AG10803 (cell line): ENCODE measurements at regions not wholly inside any gene's neighbourhood (a gene's known extent, or its start where the extent isn't known, plus 50 kb on each side); places are given as distances from the start of the nearest gene placed in this dataset.

Experiments used
- DNase-seq: peaks from one replicate; pipeline ENCODE4 v3.0.0; 2010; ENCODE audit warnings: low read depth
- H3K4me3 ChIP-seq: 2 replicates; pipeline ENCODE4 v1.5.1; 2011; ENCODE audit warnings: mild to moderate bottlenecking, low read length, control low read depth
- TF ChIP-seq, protein P1 (sequence below): conservative IDR thresholded peaks from 2 replicates; pipeline ENCODE4 v1.5.1; 2011; ENCODE audit warnings: mild to moderate bottlenecking, low read length, control low read depth, inconsistent platforms

DNA sequence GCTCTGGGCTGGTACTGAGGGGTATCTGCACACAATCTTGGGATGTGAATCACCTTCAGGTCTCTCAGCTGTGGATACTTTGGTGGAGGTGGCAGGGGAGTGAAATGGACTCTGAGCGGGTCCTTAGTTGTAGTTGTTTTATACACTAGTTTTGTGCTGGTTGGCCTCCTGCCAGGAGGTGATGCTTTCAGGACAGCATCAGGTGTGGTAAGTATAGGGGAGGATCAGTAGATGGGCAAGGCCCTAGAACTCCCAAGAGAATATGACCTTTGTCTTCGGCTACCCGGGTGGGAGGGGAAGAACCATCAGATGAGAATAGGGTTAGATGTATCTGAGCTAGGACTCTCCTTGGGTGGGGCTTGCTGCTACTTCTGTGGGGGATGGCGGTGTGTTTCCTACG lies 2284.3 kb upstream of the PCDH20 start:
- TF ChIP-seq, protein P1, sequence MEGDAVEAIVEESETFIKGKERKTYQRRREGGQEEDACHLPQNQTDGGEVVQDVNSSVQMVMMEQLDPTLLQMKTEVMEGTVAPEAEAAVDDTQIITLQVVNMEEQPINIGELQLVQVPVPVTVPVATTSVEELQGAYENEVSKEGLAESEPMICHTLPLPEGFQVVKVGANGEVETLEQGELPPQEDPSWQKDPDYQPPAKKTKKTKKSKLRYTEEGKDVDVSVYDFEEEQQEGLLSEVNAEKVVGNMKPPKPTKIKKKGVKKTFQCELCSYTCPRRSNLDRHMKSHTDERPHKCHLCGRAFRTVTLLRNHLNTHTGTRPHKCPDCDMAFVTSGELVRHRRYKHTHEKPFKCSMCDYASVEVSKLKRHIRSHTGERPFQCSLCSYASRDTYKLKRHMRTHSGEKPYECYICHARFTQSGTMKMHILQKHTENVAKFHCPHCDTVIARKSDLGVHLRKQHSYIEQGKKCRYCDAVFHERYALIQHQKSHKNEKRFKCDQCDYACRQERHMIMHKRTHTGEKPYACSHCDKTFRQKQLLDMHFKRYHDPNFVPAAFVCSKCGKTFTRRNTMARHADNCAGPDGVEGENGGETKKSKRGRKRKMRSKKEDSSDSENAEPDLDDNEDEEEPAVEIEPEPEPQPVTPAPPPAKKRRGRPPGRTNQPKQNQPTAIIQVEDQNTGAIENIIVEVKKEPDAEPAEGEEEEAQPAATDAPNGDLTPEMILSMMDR, result no peak

DNA sequence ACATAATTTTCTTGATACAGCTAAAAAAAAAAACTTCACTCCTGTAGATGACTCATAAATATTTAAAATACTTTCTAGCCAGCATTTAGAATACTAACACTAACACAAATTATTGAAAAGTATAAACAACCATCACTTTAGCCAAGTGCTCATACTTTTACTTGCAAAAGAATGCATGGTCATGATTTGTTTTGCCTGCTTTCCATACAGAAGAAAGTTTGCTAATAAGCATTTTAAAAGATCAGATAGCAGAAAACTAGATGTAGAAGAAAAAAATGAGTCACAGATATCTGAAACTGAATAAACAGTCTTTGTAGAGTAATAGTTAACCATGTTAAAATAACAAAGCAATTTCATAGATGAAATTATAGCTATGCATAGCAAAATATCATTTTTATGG lies 2280.4 kb upstream of the PCDH20 start:
- TF ChIP-seq, protein P1, result no peak
- H3K4me3 ChIP-seq, result no peak overlapping the region
- no peak for DNase-seq

More for the DNA sequence above, 2284.3 kb upstream of the PCDH20 start:
- no peak overlapping the region for H3K4me3 ChIP-seq
- no peak for DNase-seq

DNA sequence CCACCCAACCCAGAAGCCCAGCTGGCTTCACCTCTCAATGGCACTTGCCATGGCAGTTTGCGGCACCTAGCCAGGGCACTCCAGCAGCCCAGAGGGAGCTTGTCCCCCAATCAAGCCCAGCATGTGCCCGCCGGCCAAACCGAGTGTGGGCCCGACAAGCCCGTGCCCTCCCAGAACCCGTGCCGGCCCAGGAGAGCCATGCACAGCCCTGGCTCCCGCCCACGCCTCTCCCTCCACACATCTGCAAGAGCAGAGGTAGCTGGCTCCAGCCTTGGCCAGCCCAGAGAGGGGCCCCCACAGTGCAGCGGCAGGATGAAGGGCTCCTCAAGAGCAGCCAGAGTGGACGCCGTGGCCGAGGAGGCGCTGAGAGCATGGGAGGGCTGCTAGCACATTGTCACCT lies 2278.0 kb upstream of the PCDH20 start:
- DNase-seq, result no peak
- TF ChIP-seq, protein P1, result no peak
- H3K4me3 ChIP-seq, result no peak overlapping the region

DNA sequence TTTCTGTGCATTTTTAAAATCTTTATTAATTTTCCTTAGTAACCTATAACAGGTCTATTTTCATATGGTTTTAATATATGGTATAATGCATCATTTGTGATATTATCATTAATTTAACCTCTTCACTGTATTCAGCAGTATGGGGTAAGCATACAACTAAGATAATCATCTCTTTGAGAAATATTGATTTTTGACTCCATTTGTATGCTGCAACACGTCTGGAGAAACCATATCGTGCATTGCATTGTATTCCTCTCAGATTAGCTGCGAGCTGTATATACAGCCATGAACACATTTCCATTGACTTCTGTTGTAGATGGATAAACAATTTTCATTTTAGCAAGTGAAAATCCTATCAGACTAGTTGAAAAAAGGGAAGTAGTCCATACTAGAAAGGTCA lies 2275.8 kb upstream of the PCDH20 start:
- TF ChIP-seq, protein P1, result no peak
- no peak overlapping the region for H3K4me3 ChIP-seq

DNA sequence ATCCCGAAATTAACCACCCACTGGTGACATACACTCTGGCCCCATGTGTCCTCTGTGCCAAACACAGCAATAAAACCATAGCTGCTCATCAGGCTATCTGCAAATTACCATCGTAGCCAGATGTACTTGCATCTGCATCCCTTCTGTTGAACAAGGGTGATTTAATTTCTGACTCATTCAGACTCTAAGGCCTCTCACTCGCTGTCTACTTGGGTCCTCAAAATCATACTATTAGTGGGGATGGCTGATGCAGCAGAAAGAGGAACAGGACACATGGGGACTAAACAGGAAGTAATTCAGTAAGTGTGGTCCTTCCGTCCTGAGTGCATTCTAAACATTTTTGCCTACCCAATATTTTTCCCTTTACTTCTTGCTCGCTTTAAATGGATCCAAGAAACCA lies 2275.0 kb upstream of the PCDH20 start:
- no peak for DNase-seq
- TF ChIP-seq, protein P1, result no peak
- no peak overlapping the region for H3K4me3 ChIP-seq

More for the DNA sequence above, 2275.8 kb upstream of the PCDH20 start:
- DNase-seq, result no peak

DNA sequence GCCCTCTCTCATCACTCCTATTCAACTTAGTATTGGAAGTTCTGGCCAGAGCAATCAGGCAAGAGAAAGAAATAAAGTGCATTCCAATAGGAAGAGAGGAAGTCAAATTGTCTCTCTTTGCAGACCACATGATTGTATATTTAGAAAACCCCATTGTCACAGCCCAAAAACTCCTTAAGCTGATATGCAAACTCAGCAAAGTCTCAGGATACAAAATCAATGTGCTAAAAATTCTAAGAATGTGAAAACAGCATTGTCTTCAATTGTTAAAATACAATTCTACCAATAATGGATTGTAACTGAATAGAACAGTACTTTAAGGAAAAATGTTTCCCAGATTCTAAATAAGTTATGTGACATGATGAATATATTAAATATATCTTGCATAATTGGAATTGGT lies 2269.2 kb upstream of the PCDH20 start:
- DNase-seq, result no peak
- H3K4me3 ChIP-seq, result no peak overlapping the region
- TF ChIP-seq, protein P1, result no peak

DNA sequence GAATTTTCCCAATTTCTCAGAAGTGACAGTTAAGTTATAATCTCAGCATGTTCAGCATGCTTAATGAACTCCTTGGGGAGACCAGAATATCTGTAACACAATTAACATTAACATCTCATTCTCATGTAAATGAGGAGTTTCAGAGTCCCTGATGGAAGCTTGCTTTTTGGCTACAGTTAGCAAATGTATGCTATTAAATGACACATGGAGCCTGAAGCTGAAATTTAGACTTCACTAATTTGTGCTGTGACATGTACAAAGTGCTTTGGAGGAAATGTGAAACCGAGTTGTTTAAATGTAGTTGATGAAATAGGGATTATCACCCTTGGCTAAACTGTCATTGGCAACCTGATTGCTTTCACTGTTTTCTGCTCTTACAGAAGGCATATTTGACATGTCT lies 2265.1 kb upstream of the PCDH20 start:
- TF ChIP-seq, protein P1, result no peak
- no peak for DNase-seq
- H3K4me3 ChIP-seq, result no peak overlapping the region
